Gastrocnemius medialis (tissue), 4 donors: ENCODE measurements at regions not wholly inside any gene's neighbourhood (a gene's known extent, or its start where the extent isn't known, plus 50 kb on each side); places are given as distances from the start of the nearest gene placed in this dataset.

ENCODE experiments used
- POLR2A ChIP-seq, 2 donors: fragments of 450-650 bp; IDR thresholded peaks; one replicate each; pipeline ENCODE4 v1.6.1; 2017; ENCODE audit warnings: antibody characterized with exemption in 2 of 2, mild to moderate bottlenecking in 2 of 2, moderate library complexity in 2 of 2
- TF ChIP-seq, protein P1 (sequence below), 5 experiments: fragments of 450-650 bp in 3 of 5; fragments of 200-600 bp in 2 of 5; sonication (generic) in 2 of 5; IDR thresholded peaks in 4 of 5; conservative IDR thresholded peaks in 1 of 5; 1 replicate in 4 of 5; 2 replicates in 1 of 5; pipeline ENCODE4 v1.5.1; 2016 to 2019; ENCODE audit warnings: antibody characterized with exemption in 5 of 5, mild to moderate bottlenecking in 3 of 5, moderate library complexity in 3 of 5

DNA sequence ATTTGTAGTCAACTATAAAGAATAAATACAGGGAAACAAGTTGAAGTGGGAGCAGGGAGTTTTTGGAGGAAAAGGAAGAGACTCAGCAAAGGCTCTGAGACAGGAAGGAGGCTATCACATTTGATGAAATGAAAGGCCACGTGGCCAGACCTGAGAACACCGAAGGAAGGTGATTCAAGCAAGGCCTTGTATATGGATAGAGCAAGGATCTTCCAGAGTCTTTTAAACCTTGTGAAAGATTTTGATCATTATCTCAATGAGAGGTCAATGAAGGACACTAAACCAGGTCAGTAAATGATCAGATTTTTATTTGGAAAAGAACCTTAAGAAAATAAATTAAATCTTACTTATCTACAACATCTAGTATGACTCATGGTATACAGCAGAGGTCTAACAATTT, 523.5 kb downstream of the SLC16A7 start:
- TF ChIP-seq, protein P1, sequence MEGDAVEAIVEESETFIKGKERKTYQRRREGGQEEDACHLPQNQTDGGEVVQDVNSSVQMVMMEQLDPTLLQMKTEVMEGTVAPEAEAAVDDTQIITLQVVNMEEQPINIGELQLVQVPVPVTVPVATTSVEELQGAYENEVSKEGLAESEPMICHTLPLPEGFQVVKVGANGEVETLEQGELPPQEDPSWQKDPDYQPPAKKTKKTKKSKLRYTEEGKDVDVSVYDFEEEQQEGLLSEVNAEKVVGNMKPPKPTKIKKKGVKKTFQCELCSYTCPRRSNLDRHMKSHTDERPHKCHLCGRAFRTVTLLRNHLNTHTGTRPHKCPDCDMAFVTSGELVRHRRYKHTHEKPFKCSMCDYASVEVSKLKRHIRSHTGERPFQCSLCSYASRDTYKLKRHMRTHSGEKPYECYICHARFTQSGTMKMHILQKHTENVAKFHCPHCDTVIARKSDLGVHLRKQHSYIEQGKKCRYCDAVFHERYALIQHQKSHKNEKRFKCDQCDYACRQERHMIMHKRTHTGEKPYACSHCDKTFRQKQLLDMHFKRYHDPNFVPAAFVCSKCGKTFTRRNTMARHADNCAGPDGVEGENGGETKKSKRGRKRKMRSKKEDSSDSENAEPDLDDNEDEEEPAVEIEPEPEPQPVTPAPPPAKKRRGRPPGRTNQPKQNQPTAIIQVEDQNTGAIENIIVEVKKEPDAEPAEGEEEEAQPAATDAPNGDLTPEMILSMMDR (IDR thresholded peaks at IDR 0.05 in 4 of 5, conservative IDR thresholded peaks at IDR 0.05 in 1 of 5), result no peak
- TF ChIP-seq POLR2A (IDR thresholded peaks at IDR 0.05), result no peak
